ENCODE measurements at regions not wholly inside any gene's neighbourhood (a gene's known extent, or its start where the extent isn't known, plus 50 kb on each side); places are given as distances from the start of the nearest gene placed in this dataset.

GRCh38 chr5:74286734-74287695 lies 353.5 kb downstream of the ENC1 start:
- in situ Hi-C loops (cut with HindIII; ENCODE audit: low pct_unique_long_range_greater_than_20kb, low sequenced_read_pairs): no loop called here
- no peak for DNase-seq (ENCODE audit: low read depth, low spot score)

GRCh38 chr5:74285675-74286280 lies 354.8 kb downstream of the ENC1 start:
- peak; percentile 9 for DNase-seq (ENCODE audit: low read depth, low spot score)
- in situ Hi-C loops (cut with HindIII; ENCODE audit: low pct_unique_long_range_greater_than_20kb, low sequenced_read_pairs): no loop called here

DNA sequence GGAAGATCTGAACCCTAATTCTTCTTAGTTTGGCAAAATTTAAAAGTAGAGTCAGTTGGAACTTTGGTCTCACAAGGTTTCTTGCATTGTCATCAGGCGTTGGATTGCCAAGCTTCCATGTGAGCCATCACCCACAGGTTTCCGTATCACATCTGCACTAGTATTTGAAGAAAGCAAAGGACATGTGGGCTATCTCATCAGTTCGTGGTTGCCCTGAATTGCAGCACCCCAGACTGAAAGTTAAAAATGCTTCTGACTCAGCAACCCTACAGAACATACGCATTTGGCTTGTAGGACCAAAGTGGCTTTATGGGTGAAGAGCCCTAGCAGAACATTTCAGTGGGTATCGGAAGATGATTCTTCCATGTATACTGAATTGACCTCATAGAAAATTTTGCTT lies 358.0 kb downstream of the ENC1 start:
- DNase-seq (ENCODE audit: low read depth, low spot score): no peak
- in situ Hi-C loops (cut with HindIII; ENCODE audit: low pct_unique_long_range_greater_than_20kb, low sequenced_read_pairs): no loop called here

DNA sequence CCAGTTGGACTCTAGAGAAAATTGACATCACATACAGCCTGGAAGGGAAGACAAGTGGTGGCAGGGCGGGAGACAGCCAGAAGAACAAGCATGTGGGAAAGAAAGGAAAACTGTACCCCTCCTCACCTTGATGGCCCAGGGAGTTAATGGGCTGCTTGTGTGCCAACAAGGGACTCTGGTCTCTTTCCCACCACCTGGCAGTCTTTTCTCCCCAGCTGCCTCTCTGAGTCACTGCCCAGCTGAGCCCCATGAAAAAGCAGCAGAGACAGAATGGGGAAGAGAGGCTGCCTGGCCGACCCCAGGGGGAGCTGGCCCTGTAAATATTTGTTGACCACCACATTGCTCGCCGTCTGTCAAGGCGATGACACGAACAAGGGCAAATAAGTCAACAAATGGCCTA lies 359.4 kb downstream of the ENC1 start:
- no peak for DNase-seq (ENCODE audit: low read depth, low spot score)
- in situ Hi-C loops (cut with HindIII; ENCODE audit: low pct_unique_long_range_greater_than_20kb, low sequenced_read_pairs): no loop called here

GRCh38 chr5:74280306-74280705 lies 360.2 kb downstream of the ENC1 start:
- no peak for DNase-seq (ENCODE audit: low read depth, low spot score)
- in situ Hi-C loops (cut with HindIII; ENCODE audit: low pct_unique_long_range_greater_than_20kb, low sequenced_read_pairs): no loop called here

DNA sequence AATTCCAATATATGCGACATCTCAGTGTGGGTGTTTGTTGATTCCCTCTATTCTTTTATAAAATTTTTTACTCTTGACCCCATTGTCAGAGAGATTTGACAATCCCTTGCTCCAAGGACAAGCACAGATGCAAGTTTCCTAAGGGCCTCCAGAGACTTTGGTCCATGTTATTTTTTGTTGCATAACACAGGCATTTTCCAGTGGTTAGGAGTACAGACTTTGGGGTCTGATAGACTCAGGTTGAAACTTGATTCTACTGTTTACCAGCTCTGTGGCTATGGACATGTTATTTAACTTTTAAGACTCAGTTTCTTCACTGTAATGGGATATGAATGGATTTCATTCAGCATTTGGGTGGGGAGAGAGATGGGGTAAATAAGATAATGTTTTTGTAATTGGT lies 361.3 kb downstream of the ENC1 start:
- in situ Hi-C loops (cut with HindIII; ENCODE audit: low pct_unique_long_range_greater_than_20kb, low sequenced_read_pairs): no loop called here
- no peak for DNase-seq (ENCODE audit: low read depth, low spot score)

DNA sequence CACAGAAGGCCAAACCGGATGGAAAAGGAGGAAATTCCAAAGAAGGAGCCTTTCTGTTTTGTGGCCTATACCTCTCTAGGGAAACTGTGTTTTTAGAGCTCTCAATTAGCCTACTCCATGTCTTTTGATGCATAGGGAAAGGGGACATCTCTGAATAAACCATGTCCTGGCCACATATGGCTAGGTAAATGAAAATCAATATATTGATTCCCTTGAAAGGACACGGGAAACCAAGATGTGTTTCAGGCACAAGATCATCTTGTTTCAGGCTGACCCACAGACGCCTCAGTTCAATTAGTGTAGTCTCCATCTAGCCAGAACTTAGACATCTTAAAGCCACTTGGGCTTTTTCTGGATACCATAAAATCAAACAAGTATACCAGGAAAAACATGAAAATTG lies 363.1 kb downstream of the ENC1 start:
- in situ Hi-C loops (cut with HindIII; ENCODE audit: low pct_unique_long_range_greater_than_20kb, low sequenced_read_pairs): no loop called here
- DNase-seq (ENCODE audit: low read depth, low spot score): no peak

- in situ Hi-C loops (cut with HindIII; ENCODE audit: low pct_unique_long_range_greater_than_20kb, low sequenced_read_pairs): no loop called here
- DNase-seq (ENCODE audit: low read depth, low spot score): no peak
Measured at GRCh38 chr5:74275171-74275992, 365.1 kb downstream of the ENC1 start.

DNA sequence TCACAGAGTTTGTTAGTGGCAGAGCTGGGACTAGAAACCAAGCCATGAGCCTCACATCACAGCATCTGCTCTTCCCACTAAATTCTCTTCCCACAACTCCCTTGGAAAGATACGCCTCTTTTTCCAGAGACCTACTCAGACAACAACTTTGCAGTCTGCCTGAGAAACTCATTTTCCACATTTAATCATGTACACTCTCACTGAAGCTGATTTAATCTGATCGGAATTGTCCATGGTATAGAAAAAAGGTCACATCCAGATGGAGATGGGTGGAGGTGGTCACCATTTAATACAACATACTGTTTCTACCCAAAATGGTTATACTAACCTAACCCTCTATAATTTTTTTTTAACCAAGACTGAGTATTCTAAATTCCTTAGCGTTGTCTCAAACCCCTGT lies 366.2 kb downstream of the ENC1 start:
- in situ Hi-C loops (cut with HindIII; ENCODE audit: low pct_unique_long_range_greater_than_20kb, low sequenced_read_pairs): no loop called here
- no peak for DNase-seq (ENCODE audit: low read depth, low spot score)

DNA sequence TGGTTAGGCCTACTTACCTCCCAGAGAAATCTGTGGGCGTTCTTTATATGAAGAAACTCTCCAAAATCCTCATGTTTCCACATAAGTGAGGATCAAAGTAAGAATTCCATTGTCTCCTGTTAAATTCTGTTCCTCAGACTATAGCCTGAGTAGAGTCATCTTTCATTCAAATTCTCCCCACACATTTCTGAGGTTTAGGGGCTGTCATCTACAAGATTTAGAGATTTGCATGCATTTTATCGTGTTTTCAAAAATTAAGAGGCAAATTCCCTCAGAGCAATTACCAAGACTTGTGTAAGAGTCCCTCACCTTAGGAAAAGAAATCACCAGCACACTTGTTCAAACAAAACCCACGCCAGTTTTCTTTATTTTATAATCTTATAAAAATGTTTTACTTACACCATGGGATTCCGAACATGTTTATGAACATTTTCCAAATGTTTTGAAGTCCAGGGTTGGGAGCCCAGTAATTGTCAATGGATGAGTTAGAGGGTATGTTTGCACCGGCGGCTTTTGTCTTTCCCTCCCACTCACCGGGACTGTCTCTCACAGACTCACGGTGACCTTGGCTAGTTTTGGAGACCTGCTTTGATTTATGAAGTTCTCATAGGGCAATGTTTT lies 367.6 kb downstream of the ENC1 start:
- DNase-seq (ENCODE audit: low read depth, low spot score): no peak
- in situ Hi-C loops (cut with HindIII; ENCODE audit: low pct_unique_long_range_greater_than_20kb, low sequenced_read_pairs): no loop called here

DNA sequence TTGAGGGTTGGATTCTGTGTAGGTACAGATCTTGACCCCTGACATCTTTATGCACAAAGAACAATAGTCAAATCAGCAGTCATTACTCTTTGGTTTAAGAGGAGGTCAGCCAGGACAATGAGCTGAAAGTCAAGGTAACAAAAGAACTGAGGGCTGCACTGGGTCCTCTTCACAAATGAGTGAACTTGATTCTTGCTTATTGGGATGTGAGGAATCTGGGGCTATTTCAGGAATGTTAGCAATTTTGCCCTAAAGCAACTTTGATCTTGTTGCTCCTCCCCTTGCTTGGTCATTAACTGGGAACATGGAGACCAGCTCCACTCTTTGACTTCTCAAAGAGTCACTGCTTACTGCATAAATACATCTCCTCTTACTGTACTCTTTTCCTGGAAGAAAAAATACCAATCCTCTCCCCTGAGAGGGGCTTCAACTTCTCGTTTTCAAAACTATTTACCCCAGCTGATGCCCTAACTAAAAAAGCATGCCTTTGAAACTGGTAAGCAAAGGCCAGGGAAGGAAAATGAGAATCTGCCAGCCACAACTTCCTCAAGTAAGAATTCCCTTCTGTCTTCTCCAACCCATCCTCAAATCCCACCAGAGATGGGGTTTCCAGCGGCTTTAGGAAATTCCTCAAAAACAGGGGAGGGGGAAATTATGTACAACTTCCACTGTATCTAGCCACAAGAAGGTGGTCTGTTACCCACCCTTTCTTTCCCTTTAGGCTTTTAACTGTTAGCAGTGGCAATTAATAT lies 368.3 kb downstream of the ENC1 start:
- in situ Hi-C loops (cut with HindIII; ENCODE audit: low pct_unique_long_range_greater_than_20kb, low sequenced_read_pairs): no loop called here
- DNase-seq (ENCODE audit: low read depth, low spot score): peak; percentile 17

DNA sequence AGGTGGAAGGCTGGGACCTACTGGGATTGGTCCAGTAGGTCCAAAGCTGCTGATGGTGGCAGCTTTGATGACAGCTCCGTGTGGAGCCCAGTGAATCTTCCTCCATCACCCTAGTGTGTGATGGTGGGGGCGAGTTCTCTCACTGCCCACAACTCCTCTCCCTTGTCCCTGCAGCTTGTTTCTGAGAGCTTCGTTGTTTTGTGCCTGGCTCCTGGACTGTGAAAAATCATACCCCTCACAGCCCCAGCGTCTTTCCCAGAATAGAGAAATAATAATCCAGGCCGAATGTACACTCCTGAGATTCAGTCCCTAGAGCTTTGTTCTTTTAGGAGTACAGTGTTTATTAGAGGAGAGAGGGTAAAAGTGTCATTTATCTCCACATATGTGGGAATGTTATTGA lies 372.2 kb downstream of the ENC1 start:
- in situ Hi-C loops (cut with HindIII; ENCODE audit: low pct_unique_long_range_greater_than_20kb, low sequenced_read_pairs): no loop called here
- no peak for DNase-seq (ENCODE audit: low read depth, low spot score)

DNA sequence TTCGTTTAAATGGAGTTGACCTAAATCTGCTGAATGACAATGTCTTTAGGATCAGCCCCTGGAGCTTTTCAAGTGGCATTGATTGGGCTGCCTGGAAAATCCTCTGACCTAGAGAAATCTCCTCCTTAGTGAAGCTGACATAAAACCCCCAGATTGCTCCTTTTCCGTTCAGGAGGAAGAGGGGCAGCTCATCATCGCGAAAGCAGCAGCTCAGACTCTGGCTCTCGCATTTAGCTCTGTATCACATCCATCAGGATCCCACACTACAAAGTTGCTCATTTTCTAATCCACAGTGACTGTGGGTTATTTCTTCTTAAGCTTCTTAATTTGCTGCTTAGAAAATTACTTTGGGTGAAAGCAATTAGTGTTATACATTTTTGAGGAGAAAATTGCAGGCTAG lies 373.7 kb downstream of the ENC1 start:
- in situ Hi-C loops (cut with HindIII; ENCODE audit: low pct_unique_long_range_greater_than_20kb, low sequenced_read_pairs): no loop called here
- DNase-seq (ENCODE audit: low read depth, low spot score): no peak

- in situ Hi-C loops (cut with HindIII; ENCODE audit: low pct_unique_long_range_greater_than_20kb, low sequenced_read_pairs): no loop called here
- no peak for DNase-seq (ENCODE audit: low read depth, low spot score)
Measured at GRCh38 chr5:74266132-74266531, 374.4 kb downstream of the ENC1 start.

- DNase-seq (ENCODE audit: low read depth, low spot score): no peak
- in situ Hi-C loops (cut with HindIII; ENCODE audit: low pct_unique_long_range_greater_than_20kb, low sequenced_read_pairs): no loop called here
Measured at GRCh38 chr5:74262544-74263207, 377.9 kb downstream of the ENC1 start.

DNA sequence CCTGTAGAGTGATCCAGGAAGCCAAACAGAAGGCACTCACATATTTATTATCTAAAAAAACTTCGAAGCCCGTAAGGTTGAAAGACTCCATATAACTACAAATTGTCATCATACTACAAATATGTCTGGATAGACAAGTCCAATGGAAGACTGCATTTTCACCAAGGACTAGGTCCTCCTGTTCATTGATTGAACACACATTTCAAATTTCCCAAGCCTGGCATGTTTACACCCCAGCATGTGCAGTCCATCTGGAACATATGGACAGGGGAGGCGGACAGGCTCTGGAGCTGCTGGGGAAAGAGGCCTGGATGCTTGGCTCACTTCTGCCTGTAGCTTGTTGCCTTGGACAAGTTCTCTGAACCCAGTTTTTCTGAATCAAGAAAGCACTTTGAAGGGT lies 378.7 kb downstream of the ENC1 start:
- in situ Hi-C loops (cut with HindIII; ENCODE audit: low pct_unique_long_range_greater_than_20kb, low sequenced_read_pairs): no loop called here

GRCh38 chr5:74261421-74261820 lies 379.1 kb downstream of the ENC1 start:
- in situ Hi-C loops (cut with HindIII; ENCODE audit: low pct_unique_long_range_greater_than_20kb, low sequenced_read_pairs): no loop called here
- DNase-seq (ENCODE audit: low read depth, low spot score): no peak

More for the DNA sequence above, 378.7 kb downstream of the ENC1 start:
- DNase-seq (ENCODE audit: low read depth, low spot score): no peak
